OCI-LY7 (cell line): ENCODE measurements at regions not wholly inside any gene's neighbourhood (a gene's known extent, or its start where the extent isn't known, plus 50 kb on each side); places are given as distances from the start of the nearest gene placed in this dataset.

Experiments
- CTCF ChIP-seq: fragments of 200-600 bp; sonication (generic); conservative IDR thresholded peaks from 2 replicates; pipeline ENCODE4 v1.5.1; 2014; ENCODE audit warnings: mild to moderate bottlenecking, antibody characterized with exemption, low read length, moderate library complexity, mixed read lengths
- EZH2phosphoT487 ChIP-seq: fragments of 200-600 bp; sonication (generic); IDR thresholded peaks from 2 replicates; pipeline ENCODE4 v1.6.1; 2018; ENCODE audit warnings: low read depth, borderline replicate concordance, mild to moderate bottlenecking, mixed run types, antibody characterized with exemption, low read length, moderate library complexity, mixed read lengths

- TF ChIP-seq CTCF (no peak), EZH2phosphoT487 (no peak)
Measured at GRCh38 chr5:111636736-111637135, 120.3 kb downstream of the NREP start.
